RWPE1 (cell line): ENCODE measurements at regions not wholly inside any gene's neighbourhood (a gene's known extent, or its start where the extent isn't known, plus 50 kb on each side); places are given as distances from the start of the nearest gene placed in this dataset.

ENCODE experiments used
- CTCF ChIA-PET: fragments of 350-600 bp; sonication (Branson Sonifier 250); formaldehyde crosslinking; extraction: SDS; loops from one replicate; lab custom pipeline; 2021; lab: Yijun Ruan, JAX
- POLR2A ChIA-PET: fragments of 400-600 bp; formaldehyde crosslinking; extraction: SDS; loops from one replicate; lab custom pipeline; 2020; ENCODE audit warnings: antibody characterized with exemption; ENCODE audit not compliant: low non-redundant PET; lab: Yijun Ruan, JAX
- DNase-seq: peaks from one replicate; pipeline ENCODE4 v3.0.0; 2012; ENCODE audit warnings: low spot score
- H3K27ac ChIP-seq: fragments of 450-650 bp; 2 replicates; pipeline ENCODE4 v1.5.1; 2017
- CTCF ChIP-seq: fragments of 450-650 bp; conservative IDR thresholded peaks from 2 replicates; pipeline ENCODE4 v1.5.1; 2017; ENCODE audit warnings: low read depth, mild to moderate bottlenecking

DNA sequence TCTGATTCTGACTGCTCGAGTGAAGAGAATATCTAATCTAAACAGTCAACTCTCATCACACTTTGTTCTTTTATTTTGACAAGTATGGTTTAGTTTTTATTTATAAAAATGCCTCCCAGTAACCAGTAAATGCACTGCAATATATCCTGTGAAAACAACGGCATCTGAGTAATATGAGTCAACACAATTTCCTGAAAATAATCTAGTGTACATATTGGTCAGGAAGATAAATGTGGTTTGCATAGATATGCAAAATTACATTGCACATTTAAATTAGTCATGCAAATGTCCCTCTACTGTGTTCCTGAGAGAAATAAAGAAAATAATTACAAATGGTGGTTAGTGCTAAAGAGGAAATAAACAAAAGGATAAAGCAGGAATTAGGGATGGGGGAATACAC lies 1190.7 kb upstream of the SEL1L start:
- no peak for DNase-seq
- no peak overlapping the region for H3K27ac ChIP-seq
- CTCF ChIA-PET, result no interaction called here
- TF ChIP-seq CTCF, result no peak
- POLR2A ChIA-PET, result no interaction called here

- ChIA-PET CTCF (no interaction called here), POLR2A (no interaction called here)
- no peak for TF ChIP-seq CTCF
- no peak for DNase-seq
- no peak overlapping the region for H3K27ac ChIP-seq
These were observed 1191.6 kb upstream of the SEL1L start for GRCh38 chr14:82725213-82725612.

- ChIA-PET POLR2A (no interaction called here), CTCF (no interaction called here)
- no peak overlapping the region for H3K27ac ChIP-seq
- no peak for DNase-seq
- TF ChIP-seq CTCF, result no peak
These were observed 1197.9 kb upstream of the SEL1L start for GRCh38 chr14:82731526-82731925.

- no peak overlapping the region for H3K27ac ChIP-seq
- TF ChIP-seq CTCF, result no peak
- POLR2A ChIA-PET, result no interaction called here
- no peak for DNase-seq
- CTCF ChIA-PET, result no interaction called here
These were observed 1206.9 kb upstream of the SEL1L start for GRCh38 chr14:82740547-82740946.

DNA sequence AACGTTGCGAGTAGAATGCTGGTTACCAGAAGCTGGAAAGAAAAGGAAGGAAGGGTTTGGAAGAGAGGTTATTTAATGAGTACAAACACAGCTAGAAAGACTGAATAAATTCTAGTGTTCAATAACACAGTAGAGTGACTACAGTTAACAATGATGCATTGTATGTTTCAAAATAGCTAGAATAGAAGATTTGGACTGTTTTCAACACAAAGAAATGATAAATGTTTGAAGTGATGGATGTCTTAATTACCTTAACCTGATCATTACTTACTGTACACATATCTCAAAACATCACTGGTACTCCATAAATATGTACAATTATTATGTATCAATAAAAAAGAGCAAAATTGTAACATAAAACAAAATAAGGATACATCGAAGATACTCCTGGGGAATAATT lies 1221.8 kb upstream of the SEL1L start:
- CTCF ChIA-PET, result no interaction called here
- no peak for TF ChIP-seq CTCF
- POLR2A ChIA-PET, result no interaction called here
- no peak for DNase-seq
- H3K27ac ChIP-seq, result no peak overlapping the region

DNA sequence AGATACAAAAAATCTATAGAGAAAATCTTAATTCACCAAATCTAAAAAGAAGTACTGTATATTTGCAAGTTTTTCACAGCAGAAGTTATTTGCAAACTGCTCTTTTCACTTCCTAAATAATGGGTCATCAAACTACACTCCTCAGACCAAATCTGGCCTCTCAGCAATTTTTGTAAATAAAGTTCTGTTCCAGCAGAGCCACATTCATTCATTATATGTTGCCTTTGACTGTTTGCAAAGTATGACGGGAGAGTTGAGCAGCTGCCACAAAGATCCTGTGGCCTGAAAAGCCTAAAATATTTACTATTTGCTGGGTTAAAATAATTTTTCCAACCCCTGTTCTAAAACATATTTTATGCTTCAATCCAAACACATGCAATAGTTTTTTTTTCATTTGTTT lies 1222.3 kb upstream of the SEL1L start:
- no peak for TF ChIP-seq CTCF
- H3K27ac ChIP-seq, result no peak overlapping the region
- DNase-seq, result no peak
- ChIA-PET POLR2A (no interaction called here), CTCF (no interaction called here)

DNA sequence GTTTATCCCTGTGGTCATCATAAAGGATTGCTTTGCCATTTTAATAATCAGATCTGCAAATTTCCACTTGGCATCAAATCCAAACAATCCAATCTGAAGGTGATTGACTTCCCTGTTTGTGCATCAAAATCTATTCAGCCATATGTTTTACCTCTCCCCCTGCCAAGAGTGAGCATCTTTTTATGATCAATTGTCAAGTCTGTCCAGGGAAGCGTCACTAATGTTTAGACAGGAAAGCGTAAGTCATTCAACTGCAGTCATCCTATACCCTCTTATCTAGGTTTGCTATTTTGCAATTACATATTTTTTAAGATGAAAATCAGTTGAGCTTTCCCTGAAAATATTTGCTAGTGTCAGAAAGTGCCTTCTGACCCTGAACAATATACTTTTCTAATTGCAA lies 1224.1 kb upstream of the SEL1L start:
- DNase-seq, result no peak
- ChIA-PET CTCF (no interaction called here), POLR2A (no interaction called here)
- H3K27ac ChIP-seq, result no peak overlapping the region
- no peak for TF ChIP-seq CTCF
